Left ventricle myocardium inferior (tissue), 1 donor: ENCODE measurements at regions not wholly inside any gene's neighbourhood (a gene's known extent, or its start where the extent isn't known, plus 50 kb on each side); places are given as distances from the start of the nearest gene placed in this dataset.

Source experiments
- DNase-seq: peaks from one replicate; pipeline ENCODE4 v3.0.0-alpha.2; 2020
- H3K27ac ChIP-seq: fragments of 200-600 bp; replicated peaks from 2 replicates; pipeline ENCODE4 v1.8.0; 2021
- H3K27me3 ChIP-seq: fragments of 200-600 bp; 2 replicates; pipeline ENCODE4 v1.8.0; 2021; ENCODE audit warnings: low read depth
- H3K36me3 ChIP-seq: fragments of 200-600 bp; 2 replicates; pipeline ENCODE4 v1.8.0; 2021
- H3K4me1 ChIP-seq: fragments of 200-600 bp; 2 replicates; pipeline ENCODE4 v1.8.0; 2021
- H3K4me3 ChIP-seq: fragments of 200-600 bp; 2 replicates; pipeline ENCODE4 v1.8.0; 2021; ENCODE audit warnings: mild to moderate bottlenecking, moderate library complexity
- H3K9me3 ChIP-seq: fragments of 200-600 bp; replicated peaks from 2 replicates; pipeline ENCODE4 v1.8.0; 2021
- CTCF ChIP-seq: fragments of 200-600 bp; IDR thresholded peaks from 2 replicates; pipeline ENCODE4 v1.8.0; 2021; ENCODE audit warnings: antibody characterized with exemption, mild to moderate bottlenecking, borderline replicate concordance
- intact Hi-C: fragments of 100-400 bp; cut with micrococcal nuclease; formaldehyde crosslinking; loops from one replicate; pipeline ENCODE4 v1.11.0; 2022
- donor health status: DM: no; HTN: yes; CAD: no; lungs with severe emphysema.

GRCh38 chr10:29203432-29203831, 85.4 kb upstream of the LYZL1 start:
- intact Hi-C loops, result no loop called here
- Histone ChIP-seq H3K4me1 (no peaks in the 10 kb centered on the region), H3K27ac (no peak overlapping the region), H3K27me3 (peaks cover 11% of the 10 kb centered on the region), H3K36me3 (no peaks in the 10 kb centered on the region), H3K9me3 (no peaks in the 10 kb centered on the region), H3K4me3 (no peak overlapping the region)
- DNase-seq, result no peak
- no peak for TF ChIP-seq CTCF

GRCh38 chr10:29204070-29204800, 84.6 kb upstream of the LYZL1 start:
- no peak for DNase-seq
- intact Hi-C loops, result no loop called here
- TF ChIP-seq CTCF, result no peak

GRCh38 chr10:29205787-29206186, 83.1 kb upstream of the LYZL1 start:
- Histone ChIP-seq H3K36me3 (no peaks in the 10 kb centered on the region), H3K4me1 (no peaks in the 10 kb centered on the region), H3K27ac (no peak overlapping the region), H3K9me3 (peaks cover 18% of the 10 kb centered on the region), H3K4me3 (no peak overlapping the region), H3K27me3 (peaks cover 11% of the 10 kb centered on the region)
- DNase-seq, result no peak
- intact Hi-C loops, result no loop called here
- no peak for TF ChIP-seq CTCF

More at GRCh38 chr10:29204070-29204800, 84.6 kb upstream of the LYZL1 start:
- Histone ChIP-seq H3K4me1 (no peaks in the 10 kb centered on the region), H3K27me3 (peaks cover 11% of the 10 kb centered on the region), H3K4me3 (no peak overlapping the region), H3K36me3 (no peaks in the 10 kb centered on the region), H3K27ac (no peak overlapping the region), H3K9me3 (peaks cover 3% of the 10 kb centered on the region)

- intact Hi-C loops, result no loop called here
- Histone ChIP-seq H3K27me3 (peaks cover 11% of the 10 kb centered on the region), H3K4me1 (no peaks in the 10 kb centered on the region), H3K36me3 (no peaks in the 10 kb centered on the region), H3K27ac (no peak overlapping the region), H3K4me3 (no peak overlapping the region), H3K9me3 (peaks cover 22% of the 10 kb centered on the region)
- TF ChIP-seq CTCF, result no peak
- no peak for DNase-seq
Observed at GRCh38 chr10:29208845-29209244, 80.0 kb upstream of the LYZL1 start.

- no peak for DNase-seq
- intact Hi-C loops, result no loop called here
- Histone ChIP-seq H3K4me1 (no peaks in the 10 kb centered on the region), H3K9me3 (peaks cover 22% of the 10 kb centered on the region), H3K27ac (no peak overlapping the region), H3K27me3 (peaks cover 11% of the 10 kb centered on the region), H3K36me3 (no peaks in the 10 kb centered on the region), H3K4me3 (no peak overlapping the region)
- TF ChIP-seq CTCF, result no peak
Observed at GRCh38 chr10:29209830-29210229, 79.0 kb upstream of the LYZL1 start.
